ENCODE measurements at regions not wholly inside any gene's neighbourhood (a gene's known extent, or its start where the extent isn't known, plus 50 kb on each side); places are given as distances from the start of the nearest gene placed in this dataset.
"Not testable (repeated sequence)": the region's sequence is repeated elsewhere in the genome, so short reads cannot be mapped to it uniquely, and the experiment has no call there.

DNA sequence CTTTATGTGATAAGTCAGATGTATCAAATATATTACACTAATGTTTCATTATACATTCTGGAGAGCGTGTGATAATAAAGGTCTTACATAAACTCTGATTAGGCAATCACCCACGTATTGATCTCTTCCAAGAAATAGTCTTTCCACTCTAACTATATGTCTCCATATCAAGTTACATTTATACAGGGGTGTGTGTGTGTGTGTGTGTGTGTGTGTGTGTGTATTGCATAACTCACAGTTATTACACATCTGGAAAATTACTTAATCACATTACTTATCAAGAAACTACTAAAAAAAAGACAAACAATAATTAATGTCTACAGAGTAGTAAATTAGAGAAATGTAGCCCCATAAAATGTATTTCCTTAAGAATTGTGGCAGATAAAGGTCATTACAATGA, 339.8 kb downstream of the CDH19 start:
- no peak overlapping the region for H3K27ac ChIP-seq (ENCODE audit: low read depth, low read length)
- H3K23ac ChIP-seq (ENCODE audit: low read length) = no peak overlapping the region
- no peak overlapping the region for H3K56ac ChIP-seq (ENCODE audit: low read length)
- H3K27me3 ChIP-seq (ENCODE audit: insufficient read depth, low read length, poor library complexity) = no peaks in the 10 kb centered on the region
- H2BK15ac ChIP-seq (replicated peaks; ENCODE audit: low read depth) = no peak overlapping the region
- no peaks in the 10 kb centered on the region for H3K36me3 ChIP-seq (ENCODE audit: control insufficient read depth, insufficient read depth, low read length)
- no peak overlapping the region for H3K4me2 ChIP-seq (ENCODE audit: low read length)
- no peak overlapping the region for H2BK120ac ChIP-seq (ENCODE audit: low read depth, low read length)
- no peak overlapping the region for H4K5ac ChIP-seq (ENCODE audit: low read length)
- no CpG with 5 or more reads among the region's 2 CpGs for WGBS (ENCODE audit: extremely low coverage, insufficient coverage, low lambda C conversion rate)
- no peak overlapping the region for H3K18ac ChIP-seq (ENCODE audit: low read length)
- H2AK5ac ChIP-seq (ENCODE audit: low read length) = no peak overlapping the region
- no peaks in the 10 kb centered on the region for H3K79me1 ChIP-seq (ENCODE audit: low read length)
- H3K4me3 ChIP-seq (ENCODE audit: low read length) = no peak overlapping the region
- H3K4me1 ChIP-seq (ENCODE audit: control insufficient read depth, low read depth, low read length) = no peaks in the 10 kb centered on the region
- no peak overlapping the region for H3K4ac ChIP-seq (ENCODE audit: low read depth, low read length)
- no peak overlapping the region for H2BK5ac ChIP-seq (ENCODE audit: low read length)
- no peaks in the 10 kb centered on the region for H3K79me2 ChIP-seq (ENCODE audit: control insufficient read depth, insufficient read depth, low read length)
- no peak overlapping the region for H3K9ac ChIP-seq (ENCODE audit: low read length)
- DNase-seq = no peak
- no peak overlapping the region for H4K8ac ChIP-seq (ENCODE audit: low read depth, low read length)

DNA sequence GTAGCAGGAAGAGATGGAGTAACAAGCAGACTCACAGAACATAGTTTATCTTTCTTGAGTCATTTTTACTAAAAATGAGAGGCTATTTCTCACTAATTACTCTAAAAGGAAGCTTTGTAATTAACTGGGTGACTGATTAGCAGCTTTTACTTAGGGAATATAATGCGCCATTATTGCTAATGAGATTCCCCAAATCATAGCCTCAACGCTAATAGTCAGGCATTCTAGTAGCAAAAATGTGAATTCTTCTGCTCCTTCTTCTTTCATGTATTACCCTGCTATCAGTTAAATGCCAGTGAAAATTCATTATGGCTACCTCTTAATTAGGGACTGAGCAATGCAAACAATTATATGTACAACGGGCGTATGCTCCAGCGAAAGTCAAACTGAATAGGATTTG, 349.8 kb downstream of the CDH19 start:
- no peak overlapping the region for H2BK5ac ChIP-seq (ENCODE audit: low read length)
- H3K79me1 ChIP-seq (ENCODE audit: low read length) = no peaks in the 10 kb centered on the region
- H3K4me1 ChIP-seq (ENCODE audit: control insufficient read depth, low read depth, low read length) = no peaks in the 10 kb centered on the region
- no CpG with 5 or more reads among the region's 5 CpGs for WGBS (ENCODE audit: extremely low coverage, insufficient coverage, low lambda C conversion rate)
- no peaks in the 10 kb centered on the region for H3K27me3 ChIP-seq (ENCODE audit: insufficient read depth, low read length, poor library complexity)
- H4K5ac ChIP-seq (ENCODE audit: low read length) = no peak overlapping the region
- H2AK5ac ChIP-seq (ENCODE audit: low read length) = no peak overlapping the region
- no peak overlapping the region for H4K8ac ChIP-seq (ENCODE audit: low read depth, low read length)
- no peak overlapping the region for H3K9ac ChIP-seq (ENCODE audit: low read length)
- no peak for DNase-seq
- no peak overlapping the region for H3K4me3 ChIP-seq (ENCODE audit: low read length)
- H2BK15ac ChIP-seq (replicated peaks; ENCODE audit: low read depth) = no peak overlapping the region
- H2BK120ac ChIP-seq (ENCODE audit: low read depth, low read length) = no peak overlapping the region
- H3K27ac ChIP-seq (ENCODE audit: low read depth, low read length) = no peak overlapping the region
- H3K79me2 ChIP-seq (ENCODE audit: control insufficient read depth, insufficient read depth, low read length) = no peaks in the 10 kb centered on the region
- no peak overlapping the region for H3K4ac ChIP-seq (ENCODE audit: low read depth, low read length)
- no peak overlapping the region for H3K23ac ChIP-seq (ENCODE audit: low read length)
- no peak overlapping the region for H3K18ac ChIP-seq (ENCODE audit: low read length)
- H3K56ac ChIP-seq (ENCODE audit: low read length) = no peak overlapping the region
- H3K36me3 ChIP-seq (ENCODE audit: control insufficient read depth, insufficient read depth, low read length) = no peaks in the 10 kb centered on the region
- H3K4me2 ChIP-seq (ENCODE audit: low read length) = no peak overlapping the region

DNA sequence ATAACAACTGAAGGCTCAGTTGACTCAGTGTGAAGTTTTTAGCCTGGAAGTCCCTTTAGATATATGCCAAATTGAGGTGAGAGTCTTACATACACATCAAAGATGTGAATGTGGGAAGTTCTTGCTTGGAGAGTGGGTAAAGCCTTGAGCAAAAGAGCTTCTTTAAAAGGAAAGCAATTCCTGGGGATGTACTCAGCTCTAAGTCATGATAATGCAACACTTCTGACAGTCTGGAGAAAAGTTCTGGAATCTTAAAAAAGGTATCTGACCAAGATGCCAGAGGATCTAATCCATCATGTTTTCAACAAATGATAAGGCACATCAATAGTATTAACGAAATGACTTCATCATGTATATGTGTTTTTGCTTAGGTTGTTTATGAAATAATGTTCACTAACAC, 351.2 kb downstream of the CDH19 start:
- Histone ChIP-seq H3K4ac (ENCODE audit: low read depth, low read length) (no peak overlapping the region), H3K27me3 (ENCODE audit: insufficient read depth, low read length, poor library complexity) (no peaks in the 10 kb centered on the region), H2BK120ac (ENCODE audit: low read depth, low read length) (no peak overlapping the region), H3K23ac (ENCODE audit: low read length) (no peak overlapping the region), H4K5ac (ENCODE audit: low read length) (no peak overlapping the region), H2BK5ac (ENCODE audit: low read length) (no peak overlapping the region), H3K18ac (ENCODE audit: low read length) (no peak overlapping the region), H3K4me1 (ENCODE audit: control insufficient read depth, low read depth, low read length) (no peaks in the 10 kb centered on the region), H3K27ac (ENCODE audit: low read depth, low read length) (no peak overlapping the region), H3K56ac (ENCODE audit: low read length) (no peak overlapping the region), H2BK15ac (replicated peaks; ENCODE audit: low read depth) (no peak overlapping the region), H3K4me3 (ENCODE audit: low read length) (no peak overlapping the region), H3K9ac (ENCODE audit: low read length) (no peak overlapping the region), H3K36me3 (ENCODE audit: control insufficient read depth, insufficient read depth, low read length) (no peaks in the 10 kb centered on the region), H4K8ac (ENCODE audit: low read depth, low read length) (no peak overlapping the region), H3K79me2 (ENCODE audit: control insufficient read depth, insufficient read depth, low read length) (no peaks in the 10 kb centered on the region), H3K4me2 (ENCODE audit: low read length) (no peak overlapping the region), H2AK5ac (ENCODE audit: low read length) (no peak overlapping the region), H3K79me1 (ENCODE audit: low read length) (no peaks in the 10 kb centered on the region)
- WGBS (ENCODE audit: extremely low coverage, insufficient coverage, low lambda C conversion rate) = no CpG with 5 or more reads among the region's 1 CpG
- no peak for DNase-seq

DNA sequence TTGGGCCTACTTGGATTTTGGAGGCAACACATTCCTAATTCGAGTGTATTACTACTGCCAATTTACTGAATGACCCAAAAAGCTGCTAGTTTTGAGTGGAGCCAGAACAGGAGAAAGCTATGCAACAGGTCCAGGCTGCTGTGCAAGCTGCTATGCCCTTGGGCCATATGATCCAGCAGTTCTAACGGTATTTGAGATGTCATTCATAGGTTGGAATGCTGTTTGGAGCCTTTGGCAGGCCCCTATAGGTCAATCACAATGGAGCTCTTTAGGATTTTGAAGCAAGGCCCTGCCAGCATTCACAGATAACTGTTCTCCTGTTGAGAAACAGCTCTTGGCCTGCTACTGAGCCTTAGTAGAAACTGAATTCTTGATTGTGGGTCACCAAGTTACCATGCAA, 368.7 kb downstream of the CDH19 start:
- no peaks in the 10 kb centered on the region for H3K4me1 ChIP-seq (ENCODE audit: control insufficient read depth, low read depth, low read length)
- no peak overlapping the region for H4K8ac ChIP-seq (ENCODE audit: low read depth, low read length)
- no peak for DNase-seq
- no peaks in the 10 kb centered on the region for H3K27me3 ChIP-seq (ENCODE audit: insufficient read depth, low read length, poor library complexity)
- H2BK120ac ChIP-seq (ENCODE audit: low read depth, low read length) = no peak overlapping the region
- no peak overlapping the region for H3K23ac ChIP-seq (ENCODE audit: low read length)
- no peak overlapping the region for H3K56ac ChIP-seq (ENCODE audit: low read length)
- H2BK15ac ChIP-seq (replicated peaks; ENCODE audit: low read depth) = no peak overlapping the region
- H3K4me3 ChIP-seq (ENCODE audit: low read length) = no peak overlapping the region
- no peaks in the 10 kb centered on the region for H3K79me1 ChIP-seq (ENCODE audit: low read length)
- no CpG with 5 or more reads among the region's 2 CpGs for WGBS (ENCODE audit: extremely low coverage, insufficient coverage, low lambda C conversion rate)
- H3K4me2 ChIP-seq (ENCODE audit: low read length) = no peak overlapping the region
- no peaks in the 10 kb centered on the region for H3K36me3 ChIP-seq (ENCODE audit: control insufficient read depth, insufficient read depth, low read length)
- no peak overlapping the region for H3K4ac ChIP-seq (ENCODE audit: low read depth, low read length)
- no peak overlapping the region for H3K27ac ChIP-seq (ENCODE audit: low read depth, low read length)
- no peak overlapping the region for H2BK5ac ChIP-seq (ENCODE audit: low read length)
- no peak overlapping the region for H2AK5ac ChIP-seq (ENCODE audit: low read length)
- H3K79me2 ChIP-seq (ENCODE audit: control insufficient read depth, insufficient read depth, low read length) = no peaks in the 10 kb centered on the region
- H3K9ac ChIP-seq (ENCODE audit: low read length) = no peak overlapping the region
- no peak overlapping the region for H4K5ac ChIP-seq (ENCODE audit: low read length)
- H3K18ac ChIP-seq (ENCODE audit: low read length) = no peak overlapping the region

DNA sequence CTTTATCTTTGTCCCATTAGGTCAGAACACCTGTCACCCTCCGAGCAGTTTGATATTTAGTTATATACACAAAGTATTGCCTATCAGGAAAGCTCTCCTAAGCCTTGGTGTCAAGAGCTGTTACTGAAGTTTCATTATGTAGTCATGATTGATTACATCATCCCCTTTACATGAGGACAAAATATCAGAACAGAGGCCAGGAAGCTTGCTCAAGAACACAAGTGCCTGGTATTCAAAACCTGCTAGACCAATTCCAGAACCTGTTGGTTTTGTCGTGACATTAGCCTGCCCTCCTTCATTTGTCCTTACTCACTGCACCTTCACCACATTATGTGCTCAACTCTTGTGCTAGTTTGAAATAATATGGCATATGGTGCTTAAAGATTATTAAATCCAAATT, 377.1 kb downstream of the CDH19 start:
- no CpG with 5 or more reads among the region's 2 CpGs for WGBS (ENCODE audit: extremely low coverage, insufficient coverage, low lambda C conversion rate)
- peak; percentile 6 for DNase-seq
- Histone ChIP-seq H3K56ac (ENCODE audit: low read length) (no peak overlapping the region), H2BK15ac (replicated peaks; ENCODE audit: low read depth) (no peak overlapping the region), H3K18ac (ENCODE audit: low read length) (no peak overlapping the region), H3K27me3 (ENCODE audit: insufficient read depth, low read length, poor library complexity) (no peaks in the 10 kb centered on the region), H3K9ac (ENCODE audit: low read length) (no peak overlapping the region), H3K27ac (ENCODE audit: low read depth, low read length) (no peak overlapping the region), H3K4ac (ENCODE audit: low read depth, low read length) (no peak overlapping the region), H4K8ac (ENCODE audit: low read depth, low read length) (no peak overlapping the region), H3K4me2 (ENCODE audit: low read length) (no peak overlapping the region), H3K4me3 (ENCODE audit: low read length) (no peak overlapping the region), H3K23ac (ENCODE audit: low read length) (no peak overlapping the region), H3K36me3 (ENCODE audit: control insufficient read depth, insufficient read depth, low read length) (no peaks in the 10 kb centered on the region), H3K4me1 (ENCODE audit: control insufficient read depth, low read depth, low read length) (no peaks in the 10 kb centered on the region), H2BK5ac (ENCODE audit: low read length) (no peak overlapping the region), H3K79me2 (ENCODE audit: control insufficient read depth, insufficient read depth, low read length) (no peaks in the 10 kb centered on the region), H4K5ac (ENCODE audit: low read length) (no peak overlapping the region), H3K79me1 (ENCODE audit: low read length) (no peaks in the 10 kb centered on the region), H2BK120ac (ENCODE audit: low read depth, low read length) (no peak overlapping the region), H2AK5ac (ENCODE audit: low read length) (no peak overlapping the region)

DNA sequence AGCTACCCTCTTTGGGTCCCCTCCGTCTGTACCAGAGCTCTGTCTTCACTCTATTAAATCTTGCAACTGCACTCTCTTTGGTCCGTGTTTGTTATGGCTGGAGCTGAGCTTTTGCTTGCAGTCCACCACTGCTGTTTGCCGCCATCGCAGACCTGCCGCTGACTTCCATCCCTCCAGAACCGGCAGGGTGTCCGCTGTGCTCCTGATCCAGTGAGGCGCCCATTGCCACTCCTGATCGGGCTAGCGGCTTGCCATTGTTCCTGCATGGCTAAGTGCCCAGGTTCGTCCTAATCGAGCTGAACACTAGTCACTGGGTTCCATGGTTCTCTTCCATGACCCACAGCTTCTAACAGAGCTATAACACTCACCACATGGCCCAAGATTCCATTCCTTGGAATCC, 380.6 kb downstream of the CDH19 start:
- not testable (repeated sequence) for DNase-seq; H4K5ac ChIP-seq (ENCODE audit: low read length); H3K56ac ChIP-seq (ENCODE audit: low read length); H3K23ac ChIP-seq (ENCODE audit: low read length); H2AK5ac ChIP-seq (ENCODE audit: low read length); H2BK120ac ChIP-seq (ENCODE audit: low read depth, low read length); H3K4me3 ChIP-seq (ENCODE audit: low read length); H3K4me2 ChIP-seq (ENCODE audit: low read length); H3K27ac ChIP-seq (ENCODE audit: low read depth, low read length); H3K18ac ChIP-seq (ENCODE audit: low read length); H3K9ac ChIP-seq (ENCODE audit: low read length); H3K4ac ChIP-seq (ENCODE audit: low read depth, low read length); H3K4me1 ChIP-seq (ENCODE audit: control insufficient read depth, low read depth, low read length); H3K27me3 ChIP-seq (ENCODE audit: insufficient read depth, low read length, poor library complexity); H4K8ac ChIP-seq (ENCODE audit: low read depth, low read length); H3K36me3 ChIP-seq (ENCODE audit: control insufficient read depth, insufficient read depth, low read length); H2BK15ac ChIP-seq (replicated peaks; ENCODE audit: low read depth); H2BK5ac ChIP-seq (ENCODE audit: low read length); H3K79me1 ChIP-seq (ENCODE audit: low read length); H3K79me2 ChIP-seq (ENCODE audit: control insufficient read depth, insufficient read depth, low read length)
- WGBS (ENCODE audit: extremely low coverage, insufficient coverage, low lambda C conversion rate) = no CpG with 5 or more reads among the region's 12 CpGs

Data from mesendoderm (in vitro differentiated cells).